ENCODE measurements at regions not wholly inside any gene's neighbourhood (a gene's known extent, or its start where the extent isn't known, plus 50 kb on each side); places are given as distances from the start of the nearest gene placed in this dataset.

DNA sequence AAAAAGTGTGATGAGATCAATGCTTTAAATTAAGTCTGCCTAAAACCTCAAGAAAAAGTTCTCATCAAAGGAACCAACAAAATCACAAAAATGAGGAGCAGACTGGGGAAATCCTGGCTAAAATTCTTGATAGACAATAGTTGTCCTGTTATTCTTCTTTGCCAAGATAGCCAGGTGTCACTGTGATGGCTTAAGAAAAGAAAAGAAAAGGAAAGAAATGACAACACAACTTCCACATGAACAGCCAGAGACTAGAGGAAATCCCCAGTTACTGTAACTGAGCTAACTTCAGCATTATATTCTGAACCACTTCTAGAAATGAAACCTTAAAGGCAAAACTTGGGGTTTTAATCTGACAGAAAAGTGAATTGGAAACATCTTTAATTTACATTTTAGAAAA is 129.6 kb downstream of the CD24 start (continued):
- TF ChIP-seq MTA2 (IDR thresholded peaks at IDR 0.05; ENCODE audit: low read depth): peak; percentile 64; the same call in 1 of the 2 replicates
- TF ChIP-seq, protein P1, sequence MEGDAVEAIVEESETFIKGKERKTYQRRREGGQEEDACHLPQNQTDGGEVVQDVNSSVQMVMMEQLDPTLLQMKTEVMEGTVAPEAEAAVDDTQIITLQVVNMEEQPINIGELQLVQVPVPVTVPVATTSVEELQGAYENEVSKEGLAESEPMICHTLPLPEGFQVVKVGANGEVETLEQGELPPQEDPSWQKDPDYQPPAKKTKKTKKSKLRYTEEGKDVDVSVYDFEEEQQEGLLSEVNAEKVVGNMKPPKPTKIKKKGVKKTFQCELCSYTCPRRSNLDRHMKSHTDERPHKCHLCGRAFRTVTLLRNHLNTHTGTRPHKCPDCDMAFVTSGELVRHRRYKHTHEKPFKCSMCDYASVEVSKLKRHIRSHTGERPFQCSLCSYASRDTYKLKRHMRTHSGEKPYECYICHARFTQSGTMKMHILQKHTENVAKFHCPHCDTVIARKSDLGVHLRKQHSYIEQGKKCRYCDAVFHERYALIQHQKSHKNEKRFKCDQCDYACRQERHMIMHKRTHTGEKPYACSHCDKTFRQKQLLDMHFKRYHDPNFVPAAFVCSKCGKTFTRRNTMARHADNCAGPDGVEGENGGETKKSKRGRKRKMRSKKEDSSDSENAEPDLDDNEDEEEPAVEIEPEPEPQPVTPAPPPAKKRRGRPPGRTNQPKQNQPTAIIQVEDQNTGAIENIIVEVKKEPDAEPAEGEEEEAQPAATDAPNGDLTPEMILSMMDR (IDR thresholded peaks at IDR 0.05 in 2 of 3, conservative IDR thresholded peaks at IDR 0.05 in 1 of 3; ENCODE audit: control insufficient read depth in 2 of 3, extremely low read depth in 1 of 3, insufficient read depth in 1 of 3, low read depth in 3 of 3, low read length in 3 of 3): no peak
- TF ChIP-seq EGR1 (IDR thresholded peaks at IDR 0.05; ENCODE audit: borderline replicate concordance in 1 of 2, low read depth in 2 of 2, low read length in 2 of 2): no peak
- TF ChIP-seq EP300 (IDR thresholded peaks at IDR 0.05; ENCODE audit: borderline replicate concordance in 1 of 2, control insufficient read depth in 1 of 2, low read depth in 2 of 2, low read length in 2 of 2): peak; percentile 43 to 60; a peak in 2 of 4 replicates
- no peak for TF ChIP-seq SPI1 (IDR thresholded peaks at IDR 0.05; ENCODE audit: borderline replicate concordance, insufficient read depth, low read depth, low read length)
- TF ChIP-seq CHD1 (IDR thresholded peaks at IDR 0.05; ENCODE audit: low read depth, low read length): no peak
- TF ChIP-seq MTA3 (IDR thresholded peaks at IDR 0.05; ENCODE audit: borderline replicate concordance, low read length): no peak; the same call in 1 of the 2 replicates
- TF ChIP-seq FOXM1 (IDR thresholded peaks at IDR 0.05; ENCODE audit: low read depth, low read length): peak; percentile 46; the same call in 1 of the 2 replicates

- BruUV-seq (replicated peaks): no TSS peak
- POLR2A ChIA-PET: no interaction called here
- Histone ChIP-seq H3K4me3 (no peak overlapping the region), H4K20me1 (ENCODE audit: control insufficient read depth, insufficient read depth) (no peaks in the 10 kb centered on the region), H3K4me2 (ENCODE audit: control insufficient read depth, insufficient read depth) (no peak overlapping the region), H3K79me2 (ENCODE audit: control insufficient read depth, insufficient read depth, low read length) (no peaks in the 10 kb centered on the region), H3K9ac (ENCODE audit: control insufficient read depth, insufficient read depth, low read length) (no peak overlapping the region), H2AFZ (ENCODE audit: control insufficient read depth, low read depth, low read length) (no peak overlapping the region), H3K4me1 (ENCODE audit: control insufficient read depth, insufficient read depth, low read length) (no peaks in the 10 kb centered on the region), H3K27ac (ENCODE audit: control insufficient read depth, insufficient read depth) (no peak overlapping the region), H3K27me3 (replicated peaks in 1 of 2; ENCODE audit: control insufficient read depth in 2 of 2, insufficient read depth in 2 of 2, low read length in 1 of 2) (no peaks in the 10 kb centered on the region), H3K36me3 (ENCODE audit: control insufficient read depth in 2 of 2, insufficient read depth in 2 of 2, low read length in 1 of 2) (no peaks in the 10 kb centered on the region), H3K9me3 (replicated peaks; ENCODE audit: control insufficient read depth, insufficient read depth, low read length) (no peaks in the 10 kb centered on the region)
- no peak for TF ChIP-seq ZNF207 (IDR thresholded peaks at IDR 0.05; ENCODE audit: borderline replicate concordance)
- TF ChIP-seq, protein P2, sequence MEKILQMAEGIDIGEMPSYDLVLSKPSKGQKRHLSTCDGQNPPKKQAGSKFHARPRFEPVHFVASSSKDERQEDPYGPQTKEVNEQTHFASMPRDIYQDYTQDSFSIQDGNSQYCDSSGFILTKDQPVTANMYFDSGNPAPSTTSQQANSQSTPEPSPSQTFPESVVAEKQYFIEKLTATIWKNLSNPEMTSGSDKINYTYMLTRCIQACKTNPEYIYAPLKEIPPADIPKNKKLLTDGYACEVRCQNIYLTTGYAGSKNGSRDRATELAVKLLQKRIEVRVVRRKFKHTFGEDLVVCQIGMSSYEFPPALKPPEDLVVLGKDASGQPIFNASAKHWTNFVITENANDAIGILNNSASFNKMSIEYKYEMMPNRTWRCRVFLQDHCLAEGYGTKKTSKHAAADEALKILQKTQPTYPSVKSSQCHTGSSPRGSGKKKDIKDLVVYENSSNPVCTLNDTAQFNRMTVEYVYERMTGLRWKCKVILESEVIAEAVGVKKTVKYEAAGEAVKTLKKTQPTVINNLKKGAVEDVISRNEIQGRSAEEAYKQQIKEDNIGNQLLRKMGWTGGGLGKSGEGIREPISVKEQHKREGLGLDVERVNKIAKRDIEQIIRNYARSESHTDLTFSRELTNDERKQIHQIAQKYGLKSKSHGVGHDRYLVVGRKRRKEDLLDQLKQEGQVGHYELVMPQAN (conservative IDR thresholded peaks at IDR 0.05): no peak
- in situ Hi-C loops (cut with MboI) (no loop called here), intact Hi-C loops (cut with micrococcal nuclease; ENCODE audit: unreplicated experiment) (no loop called here)
- FAIRE-seq (no peak), DNase-seq (ENCODE audit: low read depth, low spot score) (no peak), ATAC-seq (no peak)
- RAD21 ChIA-PET (ENCODE audit: unreplicated experiment): no interaction called here
- CTCF ChIA-PET: no interaction called here
- 61% methylated on average over 6 of the region's 6 CpGs for WGBS (ENCODE audit: insufficient coverage, insufficient replicate concordance, low lambda C conversion rate, missing lambda C conversion rate)
- SMC1A ChIA-PET (ENCODE audit: uncharacterized antibody, unreplicated experiment): no interaction called here
These were observed 141.6 kb downstream of the CD24 start for GRCh38 chr6:106832766-106833510.
